HFF-Myc (cell line): ENCODE measurements at regions not wholly inside any gene's neighbourhood (a gene's known extent, or its start where the extent isn't known, plus 50 kb on each side); places are given as distances from the start of the nearest gene placed in this dataset.

ENCODE experiments used
- DNase-seq: peaks from one replicate; pipeline ENCODE4 v3.0.0-alpha.2; 2011; ENCODE audit warnings: low read depth; ENCODE audit errors: extremely low read depth
- H3K4me3 ChIP-seq: replicated peaks from 2 replicates; pipeline ENCODE4 v1.5.1; 2011; ENCODE audit warnings: low read depth, mild to moderate bottlenecking, control low read depth, low read length
- CTCF ChIP-seq: IDR thresholded peaks from 2 replicates; pipeline ENCODE4 v1.5.1; 2012; ENCODE audit warnings: mild to moderate bottlenecking, low read depth, low read length, control low read depth; ENCODE audit errors: missing control alignments

DNA sequence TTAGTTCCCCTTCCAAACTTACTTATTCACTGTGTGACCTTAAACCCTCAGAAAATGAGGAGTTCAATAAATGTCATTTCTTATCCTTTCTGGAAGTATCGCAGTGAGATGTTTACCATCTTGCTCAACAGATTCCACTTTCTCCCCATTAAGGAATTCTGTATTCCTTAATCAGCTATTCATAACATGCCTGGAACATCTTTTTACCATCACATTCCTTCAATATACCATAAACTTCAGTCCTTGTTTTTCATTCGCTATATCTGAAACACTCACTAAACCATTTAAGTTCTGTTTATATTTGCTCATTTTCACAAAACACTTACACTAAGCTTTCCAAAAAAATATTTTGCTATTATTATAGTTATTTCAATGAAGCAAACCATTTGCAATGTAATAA, 1158.6 kb downstream of the CDH12 start:
- H3K4me3 ChIP-seq = no peak overlapping the region
- no peak for TF ChIP-seq CTCF
- no peak for DNase-seq

GRCh38 chr5:21693591-21693990, 1159.6 kb downstream of the CDH12 start:
- no peak for TF ChIP-seq CTCF
- no peak overlapping the region for H3K4me3 ChIP-seq
- no peak for DNase-seq

- TF ChIP-seq CTCF = no peak
- H3K4me3 ChIP-seq = no peak overlapping the region
- DNase-seq = no peak
Observed at GRCh38 chr5:21689587-21689986, 1163.6 kb downstream of the CDH12 start.

- TF ChIP-seq CTCF = no peak
- no peak overlapping the region for H3K4me3 ChIP-seq
- no peak for DNase-seq
Observed at GRCh38 chr5:21688655-21689054, 1164.5 kb downstream of the CDH12 start.

- no peak for DNase-seq
- TF ChIP-seq CTCF = no peak
- no peak overlapping the region for H3K4me3 ChIP-seq
Observed at GRCh38 chr5:21687621-21688020, 1165.5 kb downstream of the CDH12 start.

DNA sequence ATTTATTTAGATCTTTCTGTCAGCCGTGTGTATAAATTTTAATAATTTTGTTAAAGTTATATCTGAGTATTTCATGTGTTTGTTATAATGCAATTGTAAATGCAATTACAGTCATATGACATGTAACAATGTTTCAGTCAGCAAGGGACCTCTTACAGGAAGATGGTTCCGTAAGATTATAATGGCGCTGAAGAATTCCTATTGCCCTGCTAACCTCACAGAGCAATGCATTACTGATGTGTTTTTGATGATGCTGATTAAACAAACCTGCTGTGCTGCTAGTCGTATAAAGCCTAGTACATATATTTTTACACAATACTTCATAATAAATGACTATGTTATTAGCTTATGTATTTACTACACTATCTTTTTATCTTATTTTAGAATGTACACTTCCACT, 1166.4 kb downstream of the CDH12 start:
- DNase-seq = no peak
- no peak overlapping the region for H3K4me3 ChIP-seq
- no peak for TF ChIP-seq CTCF

- H3K4me3 ChIP-seq = no peak overlapping the region
- no peak for DNase-seq
- no peak for TF ChIP-seq CTCF
Observed at GRCh38 chr5:21685522-21685921, 1167.6 kb downstream of the CDH12 start.
